ENCODE measurements at regions not wholly inside any gene's neighbourhood (a gene's known extent, or its start where the extent isn't known, plus 50 kb on each side); places are given as distances from the start of the nearest gene placed in this dataset.

DNA sequence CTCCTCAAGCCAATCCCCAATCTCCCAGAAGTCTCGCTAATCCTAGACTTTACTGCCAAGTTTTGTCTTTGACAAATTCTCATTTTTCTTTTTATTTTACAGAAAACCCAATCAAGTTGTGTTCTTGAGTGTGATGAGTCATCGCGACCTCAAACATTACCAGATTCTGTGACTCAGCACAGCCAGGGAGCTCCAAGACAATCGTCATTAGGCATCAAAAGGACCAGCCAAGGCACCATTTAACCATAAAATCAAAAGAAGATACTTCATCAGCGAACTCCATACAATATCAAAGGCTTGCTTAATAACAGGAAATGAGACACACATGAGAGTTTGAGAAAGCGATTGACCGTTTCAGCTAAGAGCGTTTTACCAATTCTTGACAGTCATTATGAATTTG, 146.2 kb upstream of the AGAP1 start:
- H3K27ac Mint-ChIP-seq, result no peak overlapping the region
- H3K27me3 Mint-ChIP-seq, result no peaks in the 10 kb centered on the region
- intact Hi-C loops (cut with micrococcal nuclease), result no loop called here
- DNase-seq, result no peak
- H3K9me3 Mint-ChIP-seq, result no peaks in the 10 kb centered on the region
- no peaks in the 10 kb centered on the region for H3K36me3 Mint-ChIP-seq (ENCODE audit: low read depth)
- H3K4me1 Mint-ChIP-seq, result no peaks in the 10 kb centered on the region
- no peak overlapping the region for H3K4me3 Mint-ChIP-seq

GRCh38 chr2:235348329-235348728, 145.5 kb upstream of the AGAP1 start:
- Mint-ChIP-seq H3K27ac (no peak overlapping the region), H3K36me3 (ENCODE audit: low read depth) (no peaks in the 10 kb centered on the region), H3K4me1 (no peaks in the 10 kb centered on the region), H3K9me3 (no peaks in the 10 kb centered on the region), H3K4me3 (no peak overlapping the region), H3K27me3 (no peaks in the 10 kb centered on the region)
- no peak for DNase-seq
- intact Hi-C loops (cut with micrococcal nuclease), result no loop called here

DNA sequence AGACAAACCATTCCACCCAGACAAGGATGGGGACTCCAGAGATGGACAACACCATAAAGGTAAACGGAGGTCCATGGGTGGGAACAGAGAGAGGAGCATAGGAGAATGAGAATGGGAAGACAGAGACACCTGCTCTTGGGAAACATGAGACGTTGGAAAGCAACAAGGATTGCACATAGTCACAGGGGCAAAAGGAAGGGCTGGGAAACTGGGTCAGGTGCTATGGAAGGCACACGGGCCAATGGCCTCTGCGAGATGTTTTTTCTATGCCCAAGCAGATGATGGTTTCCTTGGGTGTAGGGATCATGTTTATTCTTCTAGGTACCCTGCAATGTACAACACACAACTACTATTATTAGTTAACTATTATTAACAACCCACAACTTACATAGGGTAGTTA, 143.6 kb upstream of the AGAP1 start:
- no peaks in the 10 kb centered on the region for H3K4me1 Mint-ChIP-seq
- H3K27ac Mint-ChIP-seq, result no peak overlapping the region
- no peaks in the 10 kb centered on the region for H3K36me3 Mint-ChIP-seq (ENCODE audit: low read depth)
- H3K27me3 Mint-ChIP-seq, result no peaks in the 10 kb centered on the region
- H3K9me3 Mint-ChIP-seq, result no peaks in the 10 kb centered on the region
- intact Hi-C loops (cut with micrococcal nuclease), result no loop called here
- H3K4me3 Mint-ChIP-seq, result no peak overlapping the region
- no peak for DNase-seq

DNA sequence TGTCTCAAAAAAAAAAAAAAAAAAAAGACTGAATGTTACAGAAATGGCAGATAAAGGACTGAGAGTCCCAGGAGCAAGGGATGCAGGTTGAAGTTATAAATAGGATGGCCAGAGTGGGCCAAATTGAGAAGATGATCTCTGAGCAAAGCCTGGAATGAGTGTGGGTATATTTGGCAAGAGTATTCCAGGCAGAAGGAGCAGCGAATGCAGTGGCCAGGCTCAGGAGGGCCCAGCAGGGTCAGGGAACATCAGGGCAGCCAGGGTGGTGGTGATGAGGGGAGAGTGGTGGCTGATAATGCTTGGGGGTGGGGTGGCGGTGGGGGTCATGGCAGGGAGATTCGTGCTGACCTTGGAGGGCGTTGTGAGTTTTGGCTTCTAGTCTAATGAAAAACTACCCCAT, 141.3 kb upstream of the AGAP1 start:
- Mint-ChIP-seq H3K27ac (no peak overlapping the region), H3K4me1 (no peaks in the 10 kb centered on the region), H3K36me3 (ENCODE audit: low read depth) (no peaks in the 10 kb centered on the region), H3K27me3 (no peaks in the 10 kb centered on the region), H3K4me3 (no peak overlapping the region), H3K9me3 (no peaks in the 10 kb centered on the region)
- intact Hi-C loops (cut with micrococcal nuclease), result no loop called here
- DNase-seq, result no peak

GRCh38 chr2:235357881-235358280, 136.0 kb upstream of the AGAP1 start:
- Mint-ChIP-seq H3K27me3 (no peaks in the 10 kb centered on the region), H3K27ac (no peak overlapping the region), H3K9me3 (no peaks in the 10 kb centered on the region), H3K4me3 (no peak overlapping the region), H3K36me3 (ENCODE audit: low read depth) (no peaks in the 10 kb centered on the region), H3K4me1 (no peaks in the 10 kb centered on the region)
- no peak for DNase-seq
- intact Hi-C loops (cut with micrococcal nuclease), result no loop called here

DNA sequence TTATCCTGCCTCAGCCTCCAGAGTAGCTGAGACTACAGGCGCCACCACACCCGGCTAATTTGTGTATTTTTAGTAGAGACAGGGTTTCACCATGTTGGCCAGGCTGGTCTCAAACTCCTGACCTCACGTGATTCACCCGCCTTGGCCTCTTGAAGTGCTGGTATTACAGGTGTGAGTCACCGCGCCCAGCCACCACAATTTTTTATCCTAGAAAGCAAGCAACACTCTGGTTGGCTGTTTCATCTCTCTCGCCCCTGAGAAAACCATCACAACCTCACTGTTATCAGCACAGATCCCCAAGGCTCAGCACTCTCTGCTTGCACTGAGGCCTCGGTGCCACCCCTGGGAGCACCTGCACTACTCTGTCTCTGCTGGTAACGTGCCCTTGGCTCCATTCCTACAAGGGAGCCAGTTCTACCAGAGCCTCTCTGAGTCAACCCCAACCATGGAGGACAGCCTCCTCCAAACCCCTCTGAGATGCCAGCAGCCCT, 134.8 kb upstream of the AGAP1 start:
- no peak for DNase-seq
- Mint-ChIP-seq H3K4me1 (no peaks in the 10 kb centered on the region), H3K4me3 (no peak overlapping the region), H3K27me3 (no peaks in the 10 kb centered on the region), H3K9me3 (no peaks in the 10 kb centered on the region), H3K27ac (no peak overlapping the region), H3K36me3 (ENCODE audit: low read depth) (no peaks in the 10 kb centered on the region)
- intact Hi-C loops (cut with micrococcal nuclease), result no loop called here

- no peak for DNase-seq
- H3K4me1 Mint-ChIP-seq, result no peaks in the 10 kb centered on the region
- H3K27ac Mint-ChIP-seq, result no peak overlapping the region
- H3K27me3 Mint-ChIP-seq, result no peaks in the 10 kb centered on the region
- no peak overlapping the region for H3K4me3 Mint-ChIP-seq
- no peaks in the 10 kb centered on the region for H3K9me3 Mint-ChIP-seq
- H3K36me3 Mint-ChIP-seq (ENCODE audit: low read depth), result no peaks in the 10 kb centered on the region
- intact Hi-C loops (cut with micrococcal nuclease), result no loop called here
Observed at GRCh38 chr2:235360446-235360845, 133.4 kb upstream of the AGAP1 start.

DNA sequence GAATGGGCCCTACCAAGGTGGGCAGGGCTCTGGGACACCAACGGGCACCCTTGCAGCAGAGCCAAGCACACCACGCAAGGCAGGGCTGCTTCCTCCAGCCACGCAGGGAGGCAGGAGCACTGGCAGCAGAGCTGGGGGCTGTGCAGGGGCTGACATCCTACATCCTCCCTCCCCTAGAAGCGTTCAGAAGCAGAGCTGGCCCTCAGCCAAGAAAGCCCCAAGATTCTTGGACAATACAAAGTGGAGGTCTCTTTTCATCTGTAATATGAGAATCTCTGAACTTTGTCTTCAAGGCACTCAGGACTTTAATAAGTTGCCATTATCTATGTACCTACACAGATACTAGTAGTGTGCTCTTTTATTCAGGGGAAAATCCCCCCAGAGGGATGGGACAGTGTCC, 128.1 kb upstream of the AGAP1 start:
- no peak overlapping the region for H3K4me3 Mint-ChIP-seq
- H3K36me3 Mint-ChIP-seq (ENCODE audit: low read depth), result no peaks in the 10 kb centered on the region
- H3K27ac Mint-ChIP-seq, result no peak overlapping the region
- no peaks in the 10 kb centered on the region for H3K4me1 Mint-ChIP-seq
- peaks cover under 1% of the 10 kb centered on the region for H3K27me3 Mint-ChIP-seq
- intact Hi-C loops (cut with micrococcal nuclease), result no loop called here
- DNase-seq, result no peak
- no peaks in the 10 kb centered on the region for H3K9me3 Mint-ChIP-seq

GRCh38 chr2:235366390-235366789, 127.5 kb upstream of the AGAP1 start:
- intact Hi-C loops (cut with micrococcal nuclease), result no loop called here
- Mint-ChIP-seq H3K4me1 (no peaks in the 10 kb centered on the region), H3K9me3 (no peaks in the 10 kb centered on the region), H3K27me3 (peaks cover 3% of the 10 kb centered on the region), H3K36me3 (ENCODE audit: low read depth) (no peaks in the 10 kb centered on the region), H3K27ac (no peak overlapping the region), H3K4me3 (no peak overlapping the region)
- DNase-seq, result no peak

DNA sequence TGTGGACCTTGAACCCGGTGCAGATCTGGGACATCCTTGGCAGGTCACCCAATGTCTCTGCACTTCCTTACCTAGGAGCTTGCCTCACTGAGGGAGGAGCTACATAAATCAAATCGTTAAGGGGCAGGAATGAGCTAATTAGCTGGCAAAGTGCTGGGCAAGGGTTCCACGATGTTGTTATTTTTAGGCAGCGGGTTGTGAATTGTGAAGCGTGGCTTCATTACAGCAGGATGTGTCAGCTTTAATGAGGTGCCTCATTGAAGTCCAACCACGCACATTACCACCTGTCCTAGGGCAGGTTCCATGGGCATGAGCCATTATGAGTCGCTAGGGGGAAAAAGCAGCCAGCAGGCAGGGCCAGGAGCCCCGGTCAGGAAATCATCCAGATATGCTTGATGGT, 127.0 kb upstream of the AGAP1 start:
- intact Hi-C loops (cut with micrococcal nuclease), result no loop called here
- no peaks in the 10 kb centered on the region for H3K4me1 Mint-ChIP-seq
- no peak for DNase-seq
- no peaks in the 10 kb centered on the region for H3K9me3 Mint-ChIP-seq
- no peaks in the 10 kb centered on the region for H3K36me3 Mint-ChIP-seq (ENCODE audit: low read depth)
- H3K27ac Mint-ChIP-seq, result no peak overlapping the region
- H3K4me3 Mint-ChIP-seq, result no peak overlapping the region
- peaks cover 3% of the 10 kb centered on the region for H3K27me3 Mint-ChIP-seq

GRCh38 chr2:235371018-235371417, 122.8 kb upstream of the AGAP1 start:
- DNase-seq, result no peak
- Mint-ChIP-seq H3K4me1 (no peaks in the 10 kb centered on the region), H3K36me3 (ENCODE audit: low read depth) (no peaks in the 10 kb centered on the region), H3K27me3 (peaks cover 3% of the 10 kb centered on the region), H3K4me3 (no peak overlapping the region), H3K9me3 (no peaks in the 10 kb centered on the region), H3K27ac (no peak overlapping the region)
- intact Hi-C loops (cut with micrococcal nuclease), result no loop called here

- DNase-seq, result no peak
- H3K4me3 Mint-ChIP-seq, result no peak overlapping the region
- H3K27ac Mint-ChIP-seq, result no peak overlapping the region
- intact Hi-C loops (cut with micrococcal nuclease), result no loop called here
- H3K36me3 Mint-ChIP-seq (ENCODE audit: low read depth), result no peaks in the 10 kb centered on the region
- no peaks in the 10 kb centered on the region for H3K9me3 Mint-ChIP-seq
- peaks cover 3% of the 10 kb centered on the region for H3K27me3 Mint-ChIP-seq
- H3K4me1 Mint-ChIP-seq, result no peaks in the 10 kb centered on the region
Observed at GRCh38 chr2:235373171-235373570, 120.7 kb upstream of the AGAP1 start.

- H3K4me1 Mint-ChIP-seq, result no peaks in the 10 kb centered on the region
- no peak overlapping the region for H3K4me3 Mint-ChIP-seq
- intact Hi-C loops (cut with micrococcal nuclease), result no loop called here
- no peaks in the 10 kb centered on the region for H3K36me3 Mint-ChIP-seq (ENCODE audit: low read depth)
- no peak for DNase-seq
- peaks cover 2% of the 10 kb centered on the region for H3K27me3 Mint-ChIP-seq
- no peak overlapping the region for H3K27ac Mint-ChIP-seq
- no peaks in the 10 kb centered on the region for H3K9me3 Mint-ChIP-seq
Observed at GRCh38 chr2:235377176-235377575, 116.7 kb upstream of the AGAP1 start.

- H3K36me3 Mint-ChIP-seq (ENCODE audit: low read depth), result no peaks in the 10 kb centered on the region
- no peak for DNase-seq
- H3K4me1 Mint-ChIP-seq, result no peaks in the 10 kb centered on the region
- H3K27me3 Mint-ChIP-seq, result peaks cover 2% of the 10 kb centered on the region
- H3K27ac Mint-ChIP-seq, result no peak overlapping the region
- intact Hi-C loops (cut with micrococcal nuclease), result no loop called here
- H3K4me3 Mint-ChIP-seq, result no peak overlapping the region
- no peaks in the 10 kb centered on the region for H3K9me3 Mint-ChIP-seq
Observed at GRCh38 chr2:235378246-235378645, 115.6 kb upstream of the AGAP1 start.

DNA sequence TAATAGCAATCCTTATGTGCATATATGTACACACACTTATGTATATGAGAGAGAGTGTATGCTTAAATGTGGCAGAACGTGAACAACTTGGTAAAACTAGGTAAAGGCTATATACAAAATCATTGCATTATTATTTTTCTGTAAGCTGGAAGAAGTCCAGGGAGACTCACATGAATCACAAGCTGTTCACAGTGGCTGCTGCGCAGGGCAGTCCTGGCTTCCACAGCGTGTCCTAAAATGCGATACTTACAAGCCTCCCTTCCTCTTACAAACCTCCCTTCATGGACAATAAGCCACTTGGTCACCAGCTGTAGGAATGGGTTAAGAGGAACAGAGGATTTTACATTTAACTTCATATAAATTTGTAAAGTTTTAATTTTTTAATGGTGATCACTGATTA, 114.9 kb upstream of the AGAP1 start:
- H3K9me3 Mint-ChIP-seq, result no peaks in the 10 kb centered on the region
- no peak for DNase-seq
- peaks cover 2% of the 10 kb centered on the region for H3K27me3 Mint-ChIP-seq
- no peak overlapping the region for H3K4me3 Mint-ChIP-seq
- H3K4me1 Mint-ChIP-seq, result no peaks in the 10 kb centered on the region
- no peaks in the 10 kb centered on the region for H3K36me3 Mint-ChIP-seq (ENCODE audit: low read depth)
- intact Hi-C loops (cut with micrococcal nuclease), result no loop called here
- no peak overlapping the region for H3K27ac Mint-ChIP-seq

Measured in activated CD4-positive, alpha-beta T cell treated with anti-CD3 and anti-CD28 coated beads, Interleukin-2, amount 10 ng/mL, durations not matched to agents 24 days and 14 days (primary cell).